SK-N-SH treated with all-trans-retinoic acid at 6 μM for 48 hours (cell line): ENCODE measurements at regions not wholly inside any gene's neighbourhood (a gene's known extent, or its start where the extent isn't known, plus 50 kb on each side); places are given as distances from the start of the nearest gene placed in this dataset.

Experiments
- ARNTL ChIP-seq: fragments of 450-650 bp; formaldehyde crosslinking; IDR thresholded peaks from 2 replicates; pipeline ENCODE4 v1.5.0; 2020; ENCODE audit warnings: low read depth, mild to moderate bottlenecking, moderate library complexity, borderline replicate concordance
- TF ChIP-seq, protein P1 (sequence below): fragments of 250-450 bp; sonication (Bioruptor Pico); IDR thresholded peaks from 2 replicates; pipeline ENCODE4 v1.8.0; 2020; ENCODE audit warnings: mild to moderate bottlenecking, moderate library complexity, borderline replicate concordance

DNA sequence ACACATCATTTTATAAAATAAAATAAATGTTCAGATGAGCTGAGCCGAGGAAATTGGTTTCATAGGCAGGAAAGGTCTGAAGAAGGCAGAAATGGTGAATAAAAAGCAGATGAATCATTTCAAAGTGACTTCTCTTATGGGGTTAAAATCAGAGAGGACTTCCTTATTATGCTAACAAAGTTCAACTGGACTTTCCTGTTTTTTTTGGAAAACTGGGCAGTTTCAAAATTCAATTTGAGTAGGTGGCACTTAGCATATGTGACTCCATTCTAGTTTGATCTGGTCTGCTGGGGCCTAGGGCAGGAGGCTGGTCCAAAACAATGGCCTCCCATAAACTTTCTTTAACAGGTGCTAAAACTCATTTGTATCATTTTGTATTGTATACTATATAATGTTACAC lies 1794.9 kb upstream of the TENM3 start:
- no peak for TF ChIP-seq ARNTL (CRISPR knock-in tag)
- TF ChIP-seq, protein P1, sequence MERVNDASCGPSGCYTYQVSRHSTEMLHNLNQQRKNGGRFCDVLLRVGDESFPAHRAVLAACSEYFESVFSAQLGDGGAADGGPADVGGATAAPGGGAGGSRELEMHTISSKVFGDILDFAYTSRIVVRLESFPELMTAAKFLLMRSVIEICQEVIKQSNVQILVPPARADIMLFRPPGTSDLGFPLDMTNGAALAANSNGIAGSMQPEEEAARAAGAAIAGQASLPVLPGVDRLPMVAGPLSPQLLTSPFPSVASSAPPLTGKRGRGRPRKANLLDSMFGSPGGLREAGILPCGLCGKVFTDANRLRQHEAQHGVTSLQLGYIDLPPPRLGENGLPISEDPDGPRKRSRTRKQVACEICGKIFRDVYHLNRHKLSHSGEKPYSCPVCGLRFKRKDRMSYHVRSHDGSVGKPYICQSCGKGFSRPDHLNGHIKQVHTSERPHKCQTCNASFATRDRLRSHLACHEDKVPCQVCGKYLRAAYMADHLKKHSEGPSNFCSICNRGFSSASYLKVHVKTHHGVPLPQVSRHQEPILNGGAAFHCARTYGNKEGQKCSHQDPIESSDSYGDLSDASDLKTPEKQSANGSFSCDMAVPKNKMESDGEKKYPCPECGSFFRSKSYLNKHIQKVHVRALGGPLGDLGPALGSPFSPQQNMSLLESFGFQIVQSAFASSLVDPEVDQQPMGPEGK (CRISPR knock-in tag), result no peak
